NCI-H524 treated with DMSO at 0.1 percent for 48 hours (cell line): ENCODE measurements at regions not wholly inside any gene's neighbourhood (a gene's known extent, or its start where the extent isn't known, plus 50 kb on each side); places are given as distances from the start of the nearest gene placed in this dataset.
"Not testable (repeated sequence)": the region's sequence is repeated elsewhere in the genome, so short reads cannot be mapped to it uniquely, and the experiment has no call there.

Experiments used
- DNase-seq: peaks from one replicate; lab custom pipeline; 2025; lab: John Stamatoyannopoulos, UW

- no peak for DNase-seq
Measured at GRCh38 chr2:242047963-242048362, 178.4 kb downstream of the RTP5 start.

GRCh38 chr2:242048479-242048878 lies 178.9 kb downstream of the RTP5 start:
- no peak for DNase-seq

GRCh38 chr2:242049492-242049891 lies 180.0 kb downstream of the RTP5 start:
- not testable (repeated sequence) for DNase-seq

GRCh38 chr2:242051463-242051862 lies 181.9 kb downstream of the RTP5 start:
- DNase-seq, result no peak

- DNase-seq, result no peak
Measured at GRCh38 chr2:242052421-242052820, 182.9 kb downstream of the RTP5 start.

- DNase-seq, result no peak
Measured at GRCh38 chr2:242053921-242054320, 184.4 kb downstream of the RTP5 start.

- no peak for DNase-seq
Measured at GRCh38 chr2:242054406-242054805, 184.9 kb downstream of the RTP5 start.

GRCh38 chr2:242054881-242055801 lies 185.6 kb downstream of the RTP5 start:
- no peak for DNase-seq

- DNase-seq, result no peak
Measured at GRCh38 chr2:242056026-242056425, 186.5 kb downstream of the RTP5 start.

GRCh38 chr2:242056785-242057184 lies 187.3 kb downstream of the RTP5 start:
- no peak for DNase-seq

GRCh38 chr2:242057379-242058040 lies 188.0 kb downstream of the RTP5 start:
- no peak for DNase-seq

- no peak for DNase-seq
Measured at GRCh38 chr2:242058116-242058680, 188.7 kb downstream of the RTP5 start.

GRCh38 chr2:242059566-242059965 lies 190.0 kb downstream of the RTP5 start:
- DNase-seq, result no peak

- no peak for DNase-seq
Measured at GRCh38 chr2:242060212-242060835, 190.8 kb downstream of the RTP5 start.

GRCh38 chr2:242061930-242062329 lies 192.4 kb downstream of the RTP5 start:
- DNase-seq, result not testable (repeated sequence)

- no peak for DNase-seq
Measured at GRCh38 chr2:242063436-242063835, 193.9 kb downstream of the RTP5 start.

- DNase-seq, result no peak
Measured at GRCh38 chr2:242063850-242064249, 194.3 kb downstream of the RTP5 start.

GRCh38 chr2:242064364-242065250 lies 195.1 kb downstream of the RTP5 start:
- no peak for DNase-seq

GRCh38 chr2:242065426-242065825 lies 195.9 kb downstream of the RTP5 start:
- no peak for DNase-seq

- DNase-seq, result no peak
Measured at GRCh38 chr2:242069018-242069417, 199.5 kb downstream of the RTP5 start.

- DNase-seq, result not testable (repeated sequence)
Measured at GRCh38 chr2:242069938-242070395, 200.4 kb downstream of the RTP5 start.
